ENCODE measurements at regions not wholly inside any gene's neighbourhood (a gene's known extent, or its start where the extent isn't known, plus 50 kb on each side); places are given as distances from the start of the nearest gene placed in this dataset.

- in situ Hi-C loops (cut with HindIII; ENCODE audit: low sequenced_read_pairs): no loop called here
- DNase-seq (ENCODE audit: low spot score): no peak
These were observed 570.5 kb downstream of the TDRD15 start for GRCh38 chr2:21694079-21694878.

GRCh38 chr2:21696900-21697299, 573.1 kb downstream of the TDRD15 start:
- in situ Hi-C loops (cut with HindIII; ENCODE audit: low sequenced_read_pairs): no loop called here
- no peak for DNase-seq (ENCODE audit: low spot score)

- DNase-seq (ENCODE audit: low spot score): no peak
- in situ Hi-C loops (cut with HindIII; ENCODE audit: low sequenced_read_pairs): no loop called here
These were observed 576.9 kb downstream of the TDRD15 start for GRCh38 chr2:21700644-21701043.

- DNase-seq (ENCODE audit: low spot score): no peak
- in situ Hi-C loops (cut with HindIII; ENCODE audit: low sequenced_read_pairs): no loop called here
These were observed 586.3 kb downstream of the TDRD15 start for GRCh38 chr2:21710031-21710430.

GRCh38 chr2:21710496-21710895, 586.7 kb downstream of the TDRD15 start:
- in situ Hi-C loops (cut with HindIII; ENCODE audit: low sequenced_read_pairs): no loop called here
- DNase-seq (ENCODE audit: low spot score): no peak

GRCh38 chr2:21715887-21716286, 592.1 kb downstream of the TDRD15 start:
- DNase-seq (ENCODE audit: low spot score): no peak

GRCh38 chr2:21727101-21727500, 603.3 kb downstream of the TDRD15 start:
- DNase-seq (ENCODE audit: low spot score): no peak
- in situ Hi-C loops (cut with HindIII; ENCODE audit: low sequenced_read_pairs): no loop called here

More at GRCh38 chr2:21715887-21716286, 592.1 kb downstream of the TDRD15 start:
- in situ Hi-C loops (cut with HindIII; ENCODE audit: low sequenced_read_pairs): no loop called here

- no peak for DNase-seq (ENCODE audit: low spot score)
- in situ Hi-C loops (cut with HindIII; ENCODE audit: low sequenced_read_pairs): no loop called here
These were observed 604.4 kb downstream of the TDRD15 start for GRCh38 chr2:21728133-21728532.

- no peak for DNase-seq (ENCODE audit: low spot score)
- in situ Hi-C loops (cut with HindIII; ENCODE audit: low sequenced_read_pairs): no loop called here
These were observed 606.4 kb downstream of the TDRD15 start for GRCh38 chr2:21730141-21730540.

GRCh38 chr2:21740484-21740883, 616.7 kb downstream of the TDRD15 start:
- in situ Hi-C loops (cut with HindIII; ENCODE audit: low sequenced_read_pairs): no loop called here
- no peak for DNase-seq (ENCODE audit: low spot score)

GRCh38 chr2:21746499-21746898, 622.7 kb downstream of the TDRD15 start:
- no peak for DNase-seq (ENCODE audit: low spot score)
- in situ Hi-C loops (cut with HindIII; ENCODE audit: low sequenced_read_pairs): no loop called here

GRCh38 chr2:21748501-21748900, 624.7 kb downstream of the TDRD15 start:
- in situ Hi-C loops (cut with HindIII; ENCODE audit: low sequenced_read_pairs): no loop called here
- no peak for DNase-seq (ENCODE audit: low spot score)

- no peak for DNase-seq (ENCODE audit: low spot score)
- in situ Hi-C loops (cut with HindIII; ENCODE audit: low sequenced_read_pairs): no loop called here
These were observed 630.5 kb downstream of the TDRD15 start for GRCh38 chr2:21754164-21754788.

GRCh38 chr2:21757805-21758430, 634.1 kb downstream of the TDRD15 start:
- DNase-seq (ENCODE audit: low spot score): no peak
- in situ Hi-C loops (cut with HindIII; ENCODE audit: low sequenced_read_pairs): no loop called here

- in situ Hi-C loops (cut with HindIII; ENCODE audit: low sequenced_read_pairs): no loop called here
These were observed 636.1 kb downstream of the TDRD15 start for GRCh38 chr2:21759819-21760218.

GRCh38 chr2:21761361-21761760, 637.6 kb downstream of the TDRD15 start:
- in situ Hi-C loops (cut with HindIII; ENCODE audit: low sequenced_read_pairs): no loop called here

More at GRCh38 chr2:21759819-21760218, 636.1 kb downstream of the TDRD15 start:
- DNase-seq (ENCODE audit: low spot score): no peak

GRCh38 chr2:21763501-21763900, 639.7 kb downstream of the TDRD15 start:
- in situ Hi-C loops (cut with HindIII; ENCODE audit: low sequenced_read_pairs): no loop called here
- DNase-seq (ENCODE audit: low spot score): no peak

More at GRCh38 chr2:21761361-21761760, 637.6 kb downstream of the TDRD15 start:
- DNase-seq (ENCODE audit: low spot score): no peak

- in situ Hi-C loops (cut with HindIII; ENCODE audit: low sequenced_read_pairs): no loop called here
- DNase-seq (ENCODE audit: low spot score): no peak
These were observed 647.0 kb downstream of the TDRD15 start for GRCh38 chr2:21770787-21771186.

GRCh38 chr2:21772624-21773023, 648.9 kb downstream of the TDRD15 start:
- DNase-seq (ENCODE audit: low spot score): no peak
- in situ Hi-C loops (cut with HindIII; ENCODE audit: low sequenced_read_pairs): no loop called here

- DNase-seq (ENCODE audit: low spot score): no peak
- in situ Hi-C loops (cut with HindIII; ENCODE audit: low sequenced_read_pairs): no loop called here
These were observed 649.4 kb downstream of the TDRD15 start for GRCh38 chr2:21773168-21773567.
